SK-N-SH treated with all-trans-retinoic acid at 6 μM for 48 hours (cell line): ENCODE measurements at regions not wholly inside any gene's neighbourhood (a gene's known extent, or its start where the extent isn't known, plus 50 kb on each side); places are given as distances from the start of the nearest gene placed in this dataset.

ENCODE experiments used
- ARNTL ChIP-seq: fragments of 450-650 bp; formaldehyde crosslinking; IDR thresholded peaks from 2 replicates; pipeline ENCODE4 v1.5.0; 2020; ENCODE audit warnings: low read depth, mild to moderate bottlenecking, moderate library complexity, borderline replicate concordance
- OSR1 ChIP-seq: fragments of 250-450 bp; sonication (Bioruptor Pico); IDR thresholded peaks from 2 replicates; pipeline ENCODE4 v1.8.0; 2022; ENCODE audit warnings: moderate library complexity, mild to moderate bottlenecking, inconsistent platforms
- PPARA ChIP-seq: fragments of 250-450 bp; sonication (Bioruptor Pico); IDR thresholded peaks from 2 replicates; pipeline ENCODE4 v1.5.0; 2020; ENCODE audit warnings: mild to moderate bottlenecking, borderline replicate concordance
- RARB ChIP-seq: fragments of 250-450 bp; sonication (Bioruptor Pico); IDR thresholded peaks from 2 replicates; pipeline ENCODE4 v1.8.0; 2021; ENCODE audit warnings: mild to moderate bottlenecking, moderate library complexity
- TOX ChIP-seq: fragments of 250-450 bp; sonication (Bioruptor Pico); IDR thresholded peaks from 2 replicates; pipeline ENCODE4 v1.8.0; 2021; ENCODE audit warnings: mild to moderate bottlenecking, moderate library complexity, borderline replicate concordance
- ZFP3 ChIP-seq: fragments of 250-450 bp; sonication (Bioruptor Pico); IDR thresholded peaks from 2 replicates; pipeline ENCODE4 v1.5.0; 2020; ENCODE audit warnings: mild to moderate bottlenecking, moderate library complexity
- ZNF8 ChIP-seq: fragments of 450-650 bp; formaldehyde crosslinking; IDR thresholded peaks from 2 replicates; pipeline ENCODE4 v1.5.0; 2020; ENCODE audit warnings: mild to moderate bottlenecking, moderate library complexity

DNA sequence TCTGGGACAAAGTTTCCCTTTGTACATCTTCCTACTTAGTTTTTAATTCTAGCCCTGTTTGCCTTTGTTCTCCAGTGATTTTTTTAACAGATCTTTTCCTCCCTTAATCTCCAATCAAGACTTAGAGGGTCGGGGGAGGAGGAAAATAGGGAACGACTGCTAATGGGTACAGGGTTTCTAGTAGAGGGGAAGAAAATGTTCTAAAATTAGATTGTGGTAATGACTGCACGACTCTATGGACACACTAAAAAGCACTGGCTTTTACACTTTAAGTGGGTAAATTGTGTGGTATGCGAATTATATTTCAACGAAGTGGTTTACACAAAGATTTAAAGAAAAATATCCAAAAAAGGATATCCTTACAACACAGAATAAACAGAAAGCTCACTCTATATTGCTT lies 110.0 kb upstream of the SPON1 start:
- no peak for TF ChIP-seq TOX (CRISPR knock-in tag)
- no peak for TF ChIP-seq RARB (CRISPR knock-in tag)
- TF ChIP-seq ZNF8: no peak
- TF ChIP-seq ZFP3 (CRISPR knock-in tag): no peak
- TF ChIP-seq OSR1: no peak
- TF ChIP-seq PPARA: no peak
- TF ChIP-seq ARNTL: no peak
